Kidney (tissue), 13 donors: ENCODE measurements at regions not wholly inside any gene's neighbourhood (a gene's known extent, or its start where the extent isn't known, plus 50 kb on each side); places are given as distances from the start of the nearest gene placed in this dataset.

Source experiments
- DNase-seq, 5 donors: peaks; one replicate each; pipeline ENCODE4 v3.0.0-alpha.2; 2013 to 2020
- FAIRE-seq: peaks from 2 replicates; lab custom pipeline; 2012; peaks lifted over from hg19 to GRCh38; lab: Jason Lieb, UNC
- H3K27ac ChIP-seq, 2 donors: one replicate each; pipeline ENCODE4 v1.7.0; 2013; ENCODE audit warnings: low read depth in 2 of 2, low read length in 2 of 2, inconsistent platforms in 1 of 2
- H3K27me3 ChIP-seq: one replicate; pipeline ENCODE4 v1.7.1; 2013; ENCODE audit warnings: low read length, inconsistent platforms; ENCODE audit not compliant: control insufficient read depth, insufficient read depth
- H3K36me3 ChIP-seq, 3 donors: one replicate each; pipeline versions ENCODE4 v1.7.0 to v1.7.1; 2013; ENCODE audit warnings: low read length in 3 of 3, control low read depth in 1 of 3, inconsistent platforms in 1 of 3; ENCODE audit not compliant: insufficient read depth in 3 of 3, control insufficient read depth in 2 of 3
- H3K4me1 ChIP-seq, 3 donors: one replicate each; pipeline versions ENCODE4 v1.7.0 to v1.7.1; 2013; ENCODE audit warnings: low read length in 3 of 3, inconsistent platforms in 1 of 3, low read depth in 1 of 3; ENCODE audit not compliant: control insufficient read depth in 2 of 3, insufficient read depth in 2 of 3
- H3K4me3 ChIP-seq, 3 donors: one replicate each; pipeline versions ENCODE4 v1.7.0 to v1.8.1; 2013; ENCODE audit warnings: low read length in 3 of 3, control low read depth in 1 of 3, inconsistent platforms in 1 of 3
- H3K9ac ChIP-seq, 3 donors: one replicate each; pipeline versions ENCODE4 v1.7.0 to v1.7.1; 2013; ENCODE audit warnings: low read length in 3 of 3, control low read depth in 1 of 3, inconsistent platforms in 1 of 3
- H3K9me3 ChIP-seq, 3 donors: one replicate each; pipeline versions ENCODE4 v1.7.0 to v1.7.1; 2013; ENCODE audit warnings: low read length in 3 of 3, control low read depth in 1 of 3, inconsistent platforms in 1 of 3; ENCODE audit not compliant: control insufficient read depth in 2 of 3, insufficient read depth in 1 of 3
- intact Hi-C: fragments of 100-400 bp; cut with DNase I; formaldehyde crosslinking; loops from one replicate; pipeline ENCODE4 v1.11.1; 2022
- TF ChIP-seq, protein P1 (sequence below): IDR thresholded peaks from 3 replicates; pipeline ENCODE4 v1.5.1; 2012; ENCODE audit warnings: mild to moderate bottlenecking, moderate library complexity, borderline replicate concordance; ENCODE audit not compliant: insufficient read depth; ENCODE audit errors: extremely low read depth
- donor health status: control.
- donor health status: control.
- donor health status: control.
- donor health status: control.
- donor health status: control.
- donor health status: DM: yes; HTN: yes; CAD: no.
- donor health status: Normal renal cell carcinoma (clear cell type).

DNA sequence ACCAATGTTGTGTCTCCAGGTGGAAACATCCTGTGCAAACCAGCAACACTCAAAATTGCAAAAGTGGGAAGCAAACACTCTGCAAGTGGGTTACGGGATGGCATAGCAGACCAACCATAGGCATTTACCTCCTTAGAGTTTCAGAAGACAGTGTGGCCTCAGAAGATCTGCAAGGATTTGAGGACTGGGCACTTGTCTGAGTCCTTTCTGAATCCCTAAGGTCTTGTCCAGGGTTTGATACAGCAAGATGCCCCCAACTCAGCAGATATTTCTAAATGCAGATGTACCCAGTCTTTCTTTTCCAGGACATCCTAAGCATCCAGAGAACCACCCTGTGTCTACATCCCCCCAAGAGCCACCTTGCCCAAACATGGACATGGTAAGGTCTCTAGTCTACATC is 51.7 kb upstream of the SHANK2 start:
- Histone ChIP-seq H3K27me3 (no peaks in the 10 kb centered on the region), H3K4me1 (no peaks in the 10 kb centered on the region), H3K27ac (no peak overlapping the region), H3K9me3 (no peaks in the 10 kb centered on the region), H3K9ac (no peak overlapping the region), H3K36me3 (no peaks in the 10 kb centered on the region), H3K4me3 (no peak overlapping the region)
- intact Hi-C loops, result no loop called here
- TF ChIP-seq, protein P1, sequence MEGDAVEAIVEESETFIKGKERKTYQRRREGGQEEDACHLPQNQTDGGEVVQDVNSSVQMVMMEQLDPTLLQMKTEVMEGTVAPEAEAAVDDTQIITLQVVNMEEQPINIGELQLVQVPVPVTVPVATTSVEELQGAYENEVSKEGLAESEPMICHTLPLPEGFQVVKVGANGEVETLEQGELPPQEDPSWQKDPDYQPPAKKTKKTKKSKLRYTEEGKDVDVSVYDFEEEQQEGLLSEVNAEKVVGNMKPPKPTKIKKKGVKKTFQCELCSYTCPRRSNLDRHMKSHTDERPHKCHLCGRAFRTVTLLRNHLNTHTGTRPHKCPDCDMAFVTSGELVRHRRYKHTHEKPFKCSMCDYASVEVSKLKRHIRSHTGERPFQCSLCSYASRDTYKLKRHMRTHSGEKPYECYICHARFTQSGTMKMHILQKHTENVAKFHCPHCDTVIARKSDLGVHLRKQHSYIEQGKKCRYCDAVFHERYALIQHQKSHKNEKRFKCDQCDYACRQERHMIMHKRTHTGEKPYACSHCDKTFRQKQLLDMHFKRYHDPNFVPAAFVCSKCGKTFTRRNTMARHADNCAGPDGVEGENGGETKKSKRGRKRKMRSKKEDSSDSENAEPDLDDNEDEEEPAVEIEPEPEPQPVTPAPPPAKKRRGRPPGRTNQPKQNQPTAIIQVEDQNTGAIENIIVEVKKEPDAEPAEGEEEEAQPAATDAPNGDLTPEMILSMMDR, result no peak
- FAIRE-seq (no peak), DNase-seq (peak in 1 of 5 donors; percentile 9)

DNA sequence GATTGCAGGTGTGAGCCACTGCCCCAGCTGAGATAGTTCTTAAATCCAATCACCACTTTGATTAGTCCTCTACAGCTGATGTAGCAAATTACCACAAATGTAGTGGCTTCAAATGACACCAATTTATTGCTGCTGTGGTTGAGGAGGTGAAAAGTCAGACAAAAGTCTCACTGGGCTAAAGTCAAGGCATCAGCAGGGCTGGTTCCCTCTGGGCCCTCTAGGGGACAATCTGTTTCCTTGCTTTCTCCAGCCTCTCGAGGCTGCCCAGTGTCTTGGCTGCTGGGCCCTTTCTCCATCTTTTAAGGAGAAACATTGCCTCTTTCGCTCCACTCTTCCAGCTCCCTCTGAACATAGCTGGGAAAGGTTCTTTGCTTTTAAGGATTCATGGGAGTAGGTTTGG is 50.5 kb upstream of the SHANK2 start:
- H3K4me3 ChIP-seq, result no peak overlapping the region
- no peaks in the 10 kb centered on the region for H3K36me3 ChIP-seq
- H3K27me3 ChIP-seq, result no peaks in the 10 kb centered on the region
- DNase-seq, result peak in 1 of 5 donors; percentile 4
- TF ChIP-seq, protein P1, result no peak
- H3K27ac ChIP-seq, result no peak overlapping the region
- no peaks in the 10 kb centered on the region for H3K9me3 ChIP-seq
- no peak overlapping the region for H3K9ac ChIP-seq
- FAIRE-seq, result no peak
- no peaks in the 10 kb centered on the region for H3K4me1 ChIP-seq
- intact Hi-C loops, result no loop called here

DNA sequence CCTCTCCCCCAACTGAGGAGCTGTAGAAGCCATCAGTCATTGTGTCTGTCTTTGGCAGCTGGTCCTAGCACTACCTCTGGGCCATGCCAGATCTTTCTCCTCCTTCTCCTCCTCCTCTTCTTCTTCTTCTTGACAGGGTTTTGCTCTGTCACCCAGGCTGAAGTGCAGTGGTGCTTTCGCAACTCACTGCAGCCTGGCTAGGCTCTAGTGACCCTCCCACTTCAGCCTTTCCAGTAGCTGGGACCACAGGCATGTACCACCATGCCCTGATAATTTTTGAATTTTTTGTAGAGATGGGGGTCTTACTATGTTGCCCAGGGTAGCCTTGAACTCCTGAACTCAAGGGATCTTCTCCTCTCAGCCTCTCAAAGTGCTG is 50.1 kb upstream of the SHANK2 start:
- Histone ChIP-seq H3K4me1 (no peaks in the 10 kb centered on the region), H3K9ac (no peak overlapping the region), H3K9me3 (no peaks in the 10 kb centered on the region), H3K36me3 (no peaks in the 10 kb centered on the region), H3K27ac (no peak overlapping the region), H3K4me3 (no peak overlapping the region), H3K27me3 (no peaks in the 10 kb centered on the region)
- FAIRE-seq, result no peak
- DNase-seq, result peak in 1 of 5 donors; percentile 10
- intact Hi-C loops, result no loop called here
- TF ChIP-seq, protein P1, result no peak
